Brain microvascular endothelial cell (primary cell): ENCODE measurements at regions not wholly inside any gene's neighbourhood (a gene's known extent, or its start where the extent isn't known, plus 50 kb on each side); places are given as distances from the start of the nearest gene placed in this dataset.

Experiments used
- DNase-seq: peaks from one replicate; pipeline ENCODE4 v3.0.0-alpha.2; 2020
- H3K27ac ChIP-seq: fragments of 250-450 bp; sonication (Bioruptor Pico); 2 replicates; pipeline ENCODE4 v1.5.1; 2020; ENCODE audit warnings: mild to moderate bottlenecking, moderate library complexity
- H3K27me3 ChIP-seq: fragments of 250-450 bp; sonication (Bioruptor Pico); replicated peaks from 2 replicates; pipeline ENCODE4 v1.5.1; 2020; ENCODE audit warnings: mild to moderate bottlenecking
- H3K36me3 ChIP-seq: fragments of 250-450 bp; sonication (Bioruptor Pico); replicated peaks from 2 replicates; pipeline ENCODE4 v1.5.1; 2020; ENCODE audit warnings: mild to moderate bottlenecking
- H3K4me3 ChIP-seq: 2 replicates; pipeline ENCODE4 v1.5.1; 2011; ENCODE audit warnings: low read depth, mild to moderate bottlenecking, control low read depth, low read length, moderate library complexity
- in situ Hi-C: cut with HindIII; loops from 2 replicates; pipeline ENCODE4 v1.10.0; 2017; ENCODE audit warnings: low sequenced_read_pairs, low pct_ligation_motif_present
- TF ChIP-seq, protein P1 (sequence below): IDR thresholded peaks from 2 replicates; pipeline ENCODE4 v1.5.1; 2011; ENCODE audit warnings: low read depth, mild to moderate bottlenecking, moderate library complexity, low read length, control low read depth, inconsistent platforms; ENCODE audit errors: missing control alignments

DNA sequence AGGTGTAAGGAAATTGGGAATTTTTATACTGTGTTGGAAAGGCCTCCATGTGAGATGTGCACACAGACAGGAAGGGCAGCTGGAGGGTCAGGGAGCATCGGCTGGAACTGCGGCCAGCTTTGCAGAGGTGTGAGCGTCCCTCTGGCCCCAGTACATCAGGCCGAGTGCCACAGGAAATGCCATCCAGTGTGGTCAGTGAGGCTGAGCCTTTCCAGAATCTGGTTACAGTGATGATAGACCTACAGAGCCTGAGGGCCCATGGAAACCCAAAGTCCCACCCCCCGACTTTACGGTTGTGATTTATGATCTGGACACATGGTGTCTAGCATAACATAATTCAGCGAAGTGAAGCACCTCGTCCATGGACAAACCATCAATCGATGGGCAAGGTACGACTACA is 137.3 kb upstream of the PDE10A start:
- Histone ChIP-seq H3K27me3 (no peaks in the 10 kb centered on the region), H3K36me3 (no peaks in the 10 kb centered on the region), H3K27ac (no peak overlapping the region), H3K4me3 (no peak overlapping the region)
- in situ Hi-C loops, result no loop called here
- TF ChIP-seq, protein P1, sequence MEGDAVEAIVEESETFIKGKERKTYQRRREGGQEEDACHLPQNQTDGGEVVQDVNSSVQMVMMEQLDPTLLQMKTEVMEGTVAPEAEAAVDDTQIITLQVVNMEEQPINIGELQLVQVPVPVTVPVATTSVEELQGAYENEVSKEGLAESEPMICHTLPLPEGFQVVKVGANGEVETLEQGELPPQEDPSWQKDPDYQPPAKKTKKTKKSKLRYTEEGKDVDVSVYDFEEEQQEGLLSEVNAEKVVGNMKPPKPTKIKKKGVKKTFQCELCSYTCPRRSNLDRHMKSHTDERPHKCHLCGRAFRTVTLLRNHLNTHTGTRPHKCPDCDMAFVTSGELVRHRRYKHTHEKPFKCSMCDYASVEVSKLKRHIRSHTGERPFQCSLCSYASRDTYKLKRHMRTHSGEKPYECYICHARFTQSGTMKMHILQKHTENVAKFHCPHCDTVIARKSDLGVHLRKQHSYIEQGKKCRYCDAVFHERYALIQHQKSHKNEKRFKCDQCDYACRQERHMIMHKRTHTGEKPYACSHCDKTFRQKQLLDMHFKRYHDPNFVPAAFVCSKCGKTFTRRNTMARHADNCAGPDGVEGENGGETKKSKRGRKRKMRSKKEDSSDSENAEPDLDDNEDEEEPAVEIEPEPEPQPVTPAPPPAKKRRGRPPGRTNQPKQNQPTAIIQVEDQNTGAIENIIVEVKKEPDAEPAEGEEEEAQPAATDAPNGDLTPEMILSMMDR, result no peak
- DNase-seq, result no peak

DNA sequence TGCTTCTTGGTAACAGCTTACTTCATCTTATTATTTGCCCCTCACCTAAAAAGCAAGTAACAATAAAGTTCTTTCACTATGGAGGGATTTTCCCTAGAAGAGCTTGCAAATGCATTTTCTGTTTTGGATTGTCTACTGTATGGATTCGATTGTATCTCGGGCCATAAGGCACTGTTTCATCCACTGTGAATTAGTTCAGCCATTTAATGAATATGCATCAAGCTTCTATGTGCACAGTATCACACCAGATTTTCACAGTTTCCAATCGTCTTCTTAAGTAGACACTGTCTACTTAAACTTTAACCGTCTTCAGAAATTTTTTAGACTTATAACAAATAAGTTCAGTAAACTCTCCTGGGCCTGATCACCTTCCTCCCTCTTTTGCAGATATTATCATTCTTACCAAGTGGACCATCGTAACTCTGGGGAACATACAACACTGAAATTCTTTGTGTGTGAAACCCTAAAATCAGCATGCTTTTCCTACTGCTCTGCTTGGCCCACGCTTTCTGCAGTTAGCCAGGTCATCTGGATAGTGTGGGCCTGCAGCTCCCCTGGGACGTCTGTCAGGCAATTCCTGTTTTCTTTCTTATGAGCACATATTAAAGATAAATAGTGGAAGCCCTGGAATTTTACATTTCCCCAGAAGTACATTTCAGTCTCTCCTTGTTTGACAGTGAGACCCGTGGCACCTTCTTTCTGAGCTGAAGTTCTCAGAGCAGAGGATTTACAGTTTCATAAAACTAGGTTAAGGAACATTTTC is 136.5 kb upstream of the PDE10A start:
- Histone ChIP-seq H3K27ac (peak overlapping the region; percentile 8), H3K4me3 (no peak overlapping the region), H3K36me3 (no peaks in the 10 kb centered on the region), H3K27me3 (no peaks in the 10 kb centered on the region)
- TF ChIP-seq, protein P1, result no peak
- DNase-seq, result peak; percentile 74
- in situ Hi-C loops, result no loop called here

GRCh38 chr6:165798991-165799390 is 135.9 kb upstream of the PDE10A start:
- no peaks in the 10 kb centered on the region for H3K36me3 ChIP-seq
- TF ChIP-seq, protein P1, result no peak
- in situ Hi-C loops, result no loop called here
- DNase-seq, result no peak
- H3K4me3 ChIP-seq, result no peak overlapping the region
- H3K27ac ChIP-seq, result no peak overlapping the region
- no peaks in the 10 kb centered on the region for H3K27me3 ChIP-seq

DNA sequence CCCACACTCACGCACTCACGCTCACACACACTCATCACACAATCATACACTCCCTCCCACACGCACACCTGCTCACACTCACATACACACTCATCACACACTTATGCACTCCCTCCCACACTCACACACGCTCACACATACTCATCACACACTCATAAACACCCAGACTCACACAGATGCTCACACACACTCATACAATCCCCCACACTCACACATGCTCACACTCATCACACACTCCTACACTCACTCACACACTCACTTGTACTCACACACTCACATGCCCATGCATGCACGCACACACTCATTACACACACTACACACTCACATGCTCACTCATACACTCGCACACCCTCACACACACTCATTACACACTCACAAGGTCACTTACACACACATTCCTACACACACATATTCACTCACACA is 131.1 kb upstream of the PDE10A start:
- no peaks in the 10 kb centered on the region for H3K27me3 ChIP-seq
- no peak overlapping the region for H3K4me3 ChIP-seq
- TF ChIP-seq, protein P1, result no peak
- no peak overlapping the region for H3K27ac ChIP-seq
- no peaks in the 10 kb centered on the region for H3K36me3 ChIP-seq
- DNase-seq, result no peak
- in situ Hi-C loops, result no loop called here

DNA sequence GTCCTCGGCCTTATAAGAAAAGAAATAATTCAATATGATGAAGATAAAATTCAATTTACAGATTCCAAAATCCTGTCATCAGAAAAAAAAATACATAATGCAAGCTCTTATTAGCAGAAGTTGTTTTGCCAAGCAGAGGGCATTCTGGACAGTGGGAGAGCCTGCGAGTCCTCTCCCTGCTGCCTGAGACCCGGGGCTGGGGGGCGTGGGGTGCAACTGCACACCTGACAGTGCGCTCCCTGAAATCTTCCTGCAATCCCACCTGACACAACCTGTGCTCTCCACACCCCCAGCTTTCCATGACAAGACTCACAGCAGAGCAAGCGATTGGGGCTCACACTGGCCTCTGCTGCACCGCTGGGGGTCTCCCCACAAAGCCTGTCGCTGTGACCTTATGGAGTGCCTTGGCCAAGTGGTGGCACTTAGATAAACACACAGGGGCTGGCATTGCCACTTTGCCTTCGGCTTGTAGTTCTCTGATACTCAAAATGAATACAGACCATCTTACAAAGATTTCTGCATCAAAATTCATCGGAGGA is 130.3 kb upstream of the PDE10A start:
- in situ Hi-C loops, result no loop called here
- TF ChIP-seq, protein P1, result no peak
- H3K27me3 ChIP-seq, result no peaks in the 10 kb centered on the region
- H3K4me3 ChIP-seq, result no peak overlapping the region
- no peaks in the 10 kb centered on the region for H3K36me3 ChIP-seq
- DNase-seq, result no peak
- H3K27ac ChIP-seq, result no peak overlapping the region
